ENCODE measurements at regions not wholly inside any gene's neighbourhood (a gene's known extent, or its start where the extent isn't known, plus 50 kb on each side); places are given as distances from the start of the nearest gene placed in this dataset.

DNA sequence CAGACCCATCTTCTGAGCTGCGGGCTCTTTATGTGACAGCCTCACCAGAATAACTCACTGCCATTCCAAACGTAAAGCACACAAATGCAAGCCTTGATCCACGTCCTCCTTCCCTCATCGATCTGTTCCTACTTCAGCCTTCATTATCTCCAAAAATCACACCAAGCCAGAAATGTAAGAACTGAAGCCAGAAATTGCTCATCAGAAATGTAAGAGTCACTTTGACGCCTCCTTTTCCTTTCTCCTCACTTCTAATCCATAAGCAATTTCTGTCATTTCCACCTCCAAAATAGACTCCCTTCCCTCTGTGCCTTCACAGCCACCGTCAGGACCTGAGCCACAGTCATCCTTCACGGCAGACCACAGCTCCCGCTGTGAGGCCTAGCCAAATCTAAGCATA lies 387.3 kb upstream of the B3GAT1 start:
- no peak overlapping the region for H3K4me3 ChIP-seq (ENCODE audit: low read depth, low read length)
- no peak for DNase-seq (ENCODE audit: low read depth)
- TF ChIP-seq POLR2A (IDR thresholded peaks at IDR 0.05; ENCODE audit: extremely low read depth, insufficient read length): no peak
- TF ChIP-seq, protein P1, sequence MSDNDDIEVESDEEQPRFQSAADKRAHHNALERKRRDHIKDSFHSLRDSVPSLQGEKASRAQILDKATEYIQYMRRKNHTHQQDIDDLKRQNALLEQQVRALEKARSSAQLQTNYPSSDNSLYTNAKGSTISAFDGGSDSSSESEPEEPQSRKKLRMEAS (IDR thresholded peaks at IDR 0.05; ENCODE audit: low read depth, low read length): no peak
- TF ChIP-seq MYC (IDR thresholded peaks at IDR 0.05; ENCODE audit: low read depth, low read length): no peak

DNA sequence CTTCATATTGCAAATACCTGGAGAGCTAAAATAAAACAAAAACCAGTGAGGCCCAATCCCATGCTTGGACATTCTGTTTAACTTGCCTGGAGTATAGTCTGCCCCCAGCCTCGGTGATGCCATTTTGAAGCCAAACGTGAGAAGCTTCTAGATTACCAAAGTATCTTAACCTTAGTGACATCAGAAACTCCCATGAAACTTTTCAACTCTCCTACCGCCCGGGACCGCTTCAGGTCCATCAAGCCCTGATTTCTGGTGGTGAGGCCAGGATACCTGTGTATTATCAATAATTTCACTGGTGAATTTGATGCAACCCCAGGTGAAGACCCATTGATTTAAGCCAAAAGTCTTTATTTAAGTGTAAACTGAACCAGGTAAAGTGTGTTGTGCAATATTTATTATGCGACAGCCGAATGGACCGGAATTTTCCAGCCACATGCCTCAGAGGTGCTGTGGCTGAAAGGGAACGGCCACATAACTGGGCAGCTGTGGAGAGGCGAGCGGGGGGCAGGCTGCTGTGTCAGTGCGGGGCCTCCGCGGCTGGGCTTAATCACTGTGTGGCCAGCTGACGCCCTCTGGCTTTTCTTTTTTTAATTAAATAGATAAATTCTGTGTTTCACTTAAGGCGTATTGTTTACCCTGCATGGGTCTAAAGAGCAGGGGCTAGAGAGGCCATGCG lies 385.5 kb upstream of the B3GAT1 start:
- TF ChIP-seq, protein P2, sequence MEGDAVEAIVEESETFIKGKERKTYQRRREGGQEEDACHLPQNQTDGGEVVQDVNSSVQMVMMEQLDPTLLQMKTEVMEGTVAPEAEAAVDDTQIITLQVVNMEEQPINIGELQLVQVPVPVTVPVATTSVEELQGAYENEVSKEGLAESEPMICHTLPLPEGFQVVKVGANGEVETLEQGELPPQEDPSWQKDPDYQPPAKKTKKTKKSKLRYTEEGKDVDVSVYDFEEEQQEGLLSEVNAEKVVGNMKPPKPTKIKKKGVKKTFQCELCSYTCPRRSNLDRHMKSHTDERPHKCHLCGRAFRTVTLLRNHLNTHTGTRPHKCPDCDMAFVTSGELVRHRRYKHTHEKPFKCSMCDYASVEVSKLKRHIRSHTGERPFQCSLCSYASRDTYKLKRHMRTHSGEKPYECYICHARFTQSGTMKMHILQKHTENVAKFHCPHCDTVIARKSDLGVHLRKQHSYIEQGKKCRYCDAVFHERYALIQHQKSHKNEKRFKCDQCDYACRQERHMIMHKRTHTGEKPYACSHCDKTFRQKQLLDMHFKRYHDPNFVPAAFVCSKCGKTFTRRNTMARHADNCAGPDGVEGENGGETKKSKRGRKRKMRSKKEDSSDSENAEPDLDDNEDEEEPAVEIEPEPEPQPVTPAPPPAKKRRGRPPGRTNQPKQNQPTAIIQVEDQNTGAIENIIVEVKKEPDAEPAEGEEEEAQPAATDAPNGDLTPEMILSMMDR (IDR thresholded peaks at IDR 0.05; ENCODE audit: low read depth, low read length): no peak
- TF ChIP-seq, protein P1 (IDR thresholded peaks at IDR 0.05; ENCODE audit: low read depth, low read length): no peak
- no peak for TF ChIP-seq POLR2A (IDR thresholded peaks at IDR 0.05; ENCODE audit: extremely low read depth, insufficient read length)
- TF ChIP-seq MYC (IDR thresholded peaks at IDR 0.05; ENCODE audit: low read depth, low read length): no peak
- no peak for DNase-seq (ENCODE audit: low read depth)
- no peak overlapping the region for H3K4me3 ChIP-seq (ENCODE audit: low read depth, low read length)

DNA sequence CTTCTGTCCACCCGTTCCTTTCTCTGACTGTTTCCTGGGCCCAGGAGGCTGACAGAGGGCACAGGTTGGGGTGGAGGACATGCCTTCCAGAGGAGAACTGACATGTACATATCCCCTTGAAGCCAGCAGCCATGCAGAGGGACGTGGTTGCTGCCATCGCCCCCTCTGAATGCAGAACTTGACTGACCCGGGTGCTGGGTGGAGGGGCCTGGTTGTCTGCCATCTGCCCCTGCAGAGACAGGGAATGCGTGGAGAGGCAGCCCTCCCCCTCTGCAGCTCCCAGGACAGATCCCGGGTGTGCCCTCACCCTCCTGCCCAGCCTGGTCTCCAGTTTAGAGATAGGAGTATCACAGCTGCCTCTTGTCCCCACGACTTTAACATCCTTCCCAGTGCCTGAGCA lies 383.0 kb upstream of the B3GAT1 start:
- no peak for DNase-seq (ENCODE audit: low read depth)
- TF ChIP-seq POLR2A (IDR thresholded peaks at IDR 0.05; ENCODE audit: extremely low read depth, insufficient read length): no peak
- no peak for TF ChIP-seq MYC (IDR thresholded peaks at IDR 0.05; ENCODE audit: low read depth, low read length)
- TF ChIP-seq, protein P2 (IDR thresholded peaks at IDR 0.05; ENCODE audit: low read depth, low read length): no peak
- TF ChIP-seq, protein P1 (IDR thresholded peaks at IDR 0.05; ENCODE audit: low read depth, low read length): no peak
- H3K4me3 ChIP-seq (ENCODE audit: low read depth, low read length): no peak overlapping the region

DNA sequence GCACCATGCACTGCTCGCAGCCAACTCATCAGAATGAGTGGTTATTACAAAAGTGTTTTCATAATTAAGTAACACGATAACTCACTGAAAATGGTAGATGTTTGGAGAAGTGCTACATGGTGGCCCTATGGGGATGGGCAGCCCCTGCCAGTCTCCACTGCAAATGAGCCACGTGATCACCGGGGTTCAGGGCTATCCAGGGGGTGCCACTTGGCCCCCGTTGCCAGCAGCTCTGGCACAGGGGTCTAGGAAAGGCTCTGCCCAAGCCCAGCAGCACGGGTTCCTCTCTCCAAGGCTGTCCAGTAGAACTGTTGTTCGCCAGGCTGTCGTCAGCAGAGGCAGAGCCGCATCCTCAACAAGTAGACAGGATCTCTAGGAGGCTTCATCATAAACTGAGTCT lies 382.1 kb upstream of the B3GAT1 start:
- DNase-seq (ENCODE audit: low read depth): no peak
- H3K4me3 ChIP-seq (ENCODE audit: low read depth, low read length): no peak overlapping the region
- TF ChIP-seq MYC (IDR thresholded peaks at IDR 0.05; ENCODE audit: low read depth, low read length) (no peak), POLR2A (IDR thresholded peaks at IDR 0.05; ENCODE audit: extremely low read depth, insufficient read length) (no peak)
- TF ChIP-seq, protein P1 (IDR thresholded peaks at IDR 0.05; ENCODE audit: low read depth, low read length): no peak
- TF ChIP-seq, protein P2 (IDR thresholded peaks at IDR 0.05; ENCODE audit: low read depth, low read length): no peak

DNA sequence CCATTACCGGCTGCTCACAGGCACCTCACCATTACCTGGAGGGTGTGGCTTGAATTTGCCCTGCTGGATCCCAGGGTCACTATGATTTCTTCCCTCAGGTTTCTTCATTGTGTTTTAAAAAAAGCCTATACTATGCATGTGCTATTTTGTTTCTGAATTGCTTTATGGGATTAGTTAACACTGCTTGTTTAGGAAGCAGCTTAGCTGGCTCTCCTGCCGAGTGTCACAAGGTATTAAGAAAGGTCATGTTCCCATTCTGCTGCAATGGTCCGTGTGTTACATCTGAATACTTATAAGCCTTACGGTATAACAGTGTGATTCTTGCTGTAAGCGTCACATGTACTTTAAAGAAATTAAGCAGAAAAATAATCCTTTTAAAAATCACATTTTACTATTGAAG lies 380.6 kb upstream of the B3GAT1 start:
- no peak for TF ChIP-seq MYC (IDR thresholded peaks at IDR 0.05; ENCODE audit: low read depth, low read length)
- no peak for TF ChIP-seq POLR2A (IDR thresholded peaks at IDR 0.05; ENCODE audit: extremely low read depth, insufficient read length)
- TF ChIP-seq, protein P2 (IDR thresholded peaks at IDR 0.05; ENCODE audit: low read depth, low read length): no peak
- TF ChIP-seq, protein P1 (IDR thresholded peaks at IDR 0.05; ENCODE audit: low read depth, low read length): no peak

DNA sequence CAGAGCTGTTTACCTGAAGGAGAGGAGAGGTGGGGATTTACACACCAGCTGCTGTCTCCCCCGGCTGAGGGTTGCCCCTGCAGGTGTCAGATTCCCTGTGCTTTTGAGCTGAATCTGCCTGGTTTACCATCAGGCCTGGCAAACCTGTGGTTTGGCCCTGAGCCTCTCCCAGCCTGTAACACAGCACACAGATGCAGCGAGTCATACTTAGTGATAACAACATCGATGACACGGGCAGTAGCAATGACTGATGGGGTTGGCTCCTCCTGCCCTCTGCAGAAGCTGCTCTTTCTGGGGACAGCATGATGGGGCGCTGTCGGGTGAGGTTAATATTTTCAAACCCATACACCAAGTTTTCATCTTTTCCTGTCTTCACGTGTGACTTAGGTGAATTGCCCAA lies 380.0 kb upstream of the B3GAT1 start:
- H3K4me3 ChIP-seq (ENCODE audit: low read depth, low read length): no peak overlapping the region
- no peak for TF ChIP-seq POLR2A (IDR thresholded peaks at IDR 0.05; ENCODE audit: extremely low read depth, insufficient read length)
- TF ChIP-seq, protein P2 (IDR thresholded peaks at IDR 0.05; ENCODE audit: low read depth, low read length): no peak
- TF ChIP-seq MYC (IDR thresholded peaks at IDR 0.05; ENCODE audit: low read depth, low read length): no peak
- TF ChIP-seq, protein P1 (IDR thresholded peaks at IDR 0.05; ENCODE audit: low read depth, low read length): no peak
- no peak for DNase-seq (ENCODE audit: low read depth)

More for the DNA sequence above, 380.6 kb upstream of the B3GAT1 start:
- no peak for DNase-seq (ENCODE audit: low read depth)
- no peak overlapping the region for H3K4me3 ChIP-seq (ENCODE audit: low read depth, low read length)

Measured in NB4 (cell line).